Neural progenitor cell (in vitro differentiated cells): ENCODE measurements at regions not wholly inside any gene's neighbourhood (a gene's known extent, or its start where the extent isn't known, plus 50 kb on each side); places are given as distances from the start of the nearest gene placed in this dataset.

Experiments used
- EZH2 ChIP-seq: fragments of 200-600 bp; sonication (generic); IDR thresholded peaks from 2 replicates; pipeline ENCODE4 v1.6.1; 2017; ENCODE audit warnings: antibody characterized with exemption, mild to moderate bottlenecking, moderate library complexity
- EZH2phosphoT487 ChIP-seq: fragments of 200-600 bp; sonication (generic); IDR thresholded peaks from 2 replicates; pipeline ENCODE4 v1.6.1; 2017; ENCODE audit warnings: antibody characterized with exemption
- TF ChIP-seq, protein P1 (sequence below): fragments of 200-600 bp; sonication (generic); IDR thresholded peaks from 2 replicates; pipeline ENCODE4 v1.5.1; 2017; ENCODE audit warnings: antibody characterized with exemption, mild to moderate bottlenecking

DNA sequence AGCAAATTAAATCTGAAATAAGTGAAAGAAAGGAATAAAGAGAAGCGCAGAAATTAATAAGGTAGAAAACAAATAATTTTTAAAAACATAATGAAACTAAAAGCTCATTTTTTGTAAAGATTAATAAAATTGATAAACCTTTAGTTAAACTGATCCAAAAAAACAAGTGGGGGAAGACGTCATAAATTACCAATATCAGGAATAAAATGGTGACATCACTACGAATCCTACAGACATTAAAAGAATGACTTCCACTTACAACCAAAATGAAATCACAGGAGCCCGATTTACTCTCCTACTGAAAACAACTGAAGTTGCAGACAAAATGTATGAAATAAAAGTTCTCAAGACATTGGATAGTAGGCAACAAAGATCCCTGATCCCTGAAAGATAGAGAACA lies 68.1 kb upstream of the IFFO2 start:
- TF ChIP-seq EZH2phosphoT487 = no peak
- TF ChIP-seq, protein P1, sequence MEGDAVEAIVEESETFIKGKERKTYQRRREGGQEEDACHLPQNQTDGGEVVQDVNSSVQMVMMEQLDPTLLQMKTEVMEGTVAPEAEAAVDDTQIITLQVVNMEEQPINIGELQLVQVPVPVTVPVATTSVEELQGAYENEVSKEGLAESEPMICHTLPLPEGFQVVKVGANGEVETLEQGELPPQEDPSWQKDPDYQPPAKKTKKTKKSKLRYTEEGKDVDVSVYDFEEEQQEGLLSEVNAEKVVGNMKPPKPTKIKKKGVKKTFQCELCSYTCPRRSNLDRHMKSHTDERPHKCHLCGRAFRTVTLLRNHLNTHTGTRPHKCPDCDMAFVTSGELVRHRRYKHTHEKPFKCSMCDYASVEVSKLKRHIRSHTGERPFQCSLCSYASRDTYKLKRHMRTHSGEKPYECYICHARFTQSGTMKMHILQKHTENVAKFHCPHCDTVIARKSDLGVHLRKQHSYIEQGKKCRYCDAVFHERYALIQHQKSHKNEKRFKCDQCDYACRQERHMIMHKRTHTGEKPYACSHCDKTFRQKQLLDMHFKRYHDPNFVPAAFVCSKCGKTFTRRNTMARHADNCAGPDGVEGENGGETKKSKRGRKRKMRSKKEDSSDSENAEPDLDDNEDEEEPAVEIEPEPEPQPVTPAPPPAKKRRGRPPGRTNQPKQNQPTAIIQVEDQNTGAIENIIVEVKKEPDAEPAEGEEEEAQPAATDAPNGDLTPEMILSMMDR = no peak
- no peak for TF ChIP-seq EZH2
